ENCODE measurements at regions not wholly inside any gene's neighbourhood (a gene's known extent, or its start where the extent isn't known, plus 50 kb on each side); places are given as distances from the start of the nearest gene placed in this dataset.

- TF ChIP-seq EZH2 (IDR thresholded peaks at IDR 0.05; ENCODE audit: borderline replicate concordance, low read length) (no peak), CTCF (IDR thresholded peaks at IDR 0.05; ENCODE audit: low read length) (no peak)
Observed at GRCh38 chr18:40004246-40004645, 1950.8 kb upstream of the PIK3C3 start.
